CD4-positive, alpha-beta T cell treated with Interleukin-15 for 4 hours (primary cell): ENCODE measurements at regions not wholly inside any gene's neighbourhood (a gene's known extent, or its start where the extent isn't known, plus 50 kb on each side); places are given as distances from the start of the nearest gene placed in this dataset.
"Not testable (repeated sequence)": the region's sequence is repeated elsewhere in the genome, so short reads cannot be mapped to it uniquely, and the experiment has no call there.

Source experiments
- DNase-seq: peaks from one replicate; pipeline ENCODE4 v3.0.0-alpha.2; 2020; ENCODE audit warnings: low spot score

- no peak for DNase-seq
Observed at GRCh38 chr12:62192903-62193250, 67.3 kb upstream of the USP15 start.

- no peak for DNase-seq
Observed at GRCh38 chr12:62194031-62194430, 66.2 kb upstream of the USP15 start.

GRCh38 chr12:62194616-62195015, 65.6 kb upstream of the USP15 start:
- no peak for DNase-seq

GRCh38 chr12:62196146-62196545, 64.1 kb upstream of the USP15 start:
- no peak for DNase-seq

GRCh38 chr12:62202861-62203260, 57.3 kb upstream of the USP15 start:
- DNase-seq: not testable (repeated sequence)

- DNase-seq: no peak
Observed at GRCh38 chr12:62205346-62205745, 54.9 kb upstream of the USP15 start.

- no peak for DNase-seq
Observed at GRCh38 chr12:62207248-62207647, 53.0 kb upstream of the USP15 start.
